NCI-H345 treated with DMSO at 0.1 percent for 48 hours (cell line): ENCODE measurements at regions not wholly inside any gene's neighbourhood (a gene's known extent, or its start where the extent isn't known, plus 50 kb on each side); places are given as distances from the start of the nearest gene placed in this dataset.

ENCODE experiments used
- DNase-seq: peaks from one replicate; lab custom pipeline; 2025; ENCODE audit not compliant: unreplicated experiment; lab: John Stamatoyannopoulos, UW

DNA sequence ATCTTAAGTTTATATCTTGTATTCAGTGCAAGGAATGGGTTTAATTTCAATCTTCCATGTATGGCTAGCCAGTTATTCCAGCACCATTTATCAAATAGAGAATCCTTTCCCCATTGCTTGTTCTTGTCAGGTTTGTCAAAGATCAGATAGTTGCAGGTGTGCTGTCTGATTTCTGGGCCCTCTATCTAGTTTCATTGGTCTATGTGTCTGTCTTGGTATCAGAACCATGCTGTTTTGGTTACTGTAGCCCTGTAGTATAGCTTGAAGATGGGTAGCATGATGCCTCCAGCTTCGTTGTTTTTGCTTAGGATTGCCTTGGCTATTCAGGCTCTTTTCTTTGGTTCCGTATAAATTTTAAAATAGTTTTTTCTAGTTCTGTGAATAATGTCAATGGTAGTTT, 200.0 kb downstream of the MANEA start:
- DNase-seq, result no peak

DNA sequence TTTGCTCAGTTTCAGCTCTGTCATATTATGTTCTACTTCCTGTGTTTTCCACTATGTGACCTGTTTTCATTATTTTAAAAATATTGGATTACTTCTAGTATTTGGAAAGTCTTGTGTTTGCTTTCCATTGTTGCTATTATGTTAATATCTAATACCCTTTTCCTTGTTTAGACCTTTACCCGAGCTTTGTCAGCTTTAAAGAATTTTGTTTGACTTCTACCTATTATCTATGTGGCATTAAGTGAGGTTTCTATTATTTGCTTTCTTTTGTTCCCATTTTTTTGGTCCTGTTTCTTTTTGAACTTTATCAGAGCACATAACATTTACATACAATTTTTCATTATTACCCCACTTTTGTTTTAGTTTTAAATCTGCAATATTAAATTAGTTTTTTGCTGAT, 202.7 kb downstream of the MANEA start:
- no peak for DNase-seq

DNA sequence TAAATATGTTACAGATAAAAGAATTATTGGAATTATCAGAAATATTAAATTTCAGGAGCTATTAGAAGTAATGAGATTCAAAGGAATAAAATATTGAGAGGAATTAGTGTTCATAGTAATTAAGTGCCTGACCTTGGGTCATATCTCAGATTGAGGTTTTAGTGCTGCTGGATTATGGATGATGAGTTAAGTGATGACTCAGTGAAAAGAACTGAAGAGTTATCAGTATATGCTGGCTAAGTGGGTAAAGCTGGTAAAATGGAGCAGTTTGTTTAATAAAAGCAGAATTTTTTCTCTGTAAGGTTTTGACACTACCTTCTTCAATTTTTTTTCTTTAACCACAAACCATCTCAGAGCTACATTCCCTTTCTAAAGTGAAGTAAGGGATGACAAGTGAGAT, 206.7 kb downstream of the MANEA start:
- DNase-seq, result no peak

DNA sequence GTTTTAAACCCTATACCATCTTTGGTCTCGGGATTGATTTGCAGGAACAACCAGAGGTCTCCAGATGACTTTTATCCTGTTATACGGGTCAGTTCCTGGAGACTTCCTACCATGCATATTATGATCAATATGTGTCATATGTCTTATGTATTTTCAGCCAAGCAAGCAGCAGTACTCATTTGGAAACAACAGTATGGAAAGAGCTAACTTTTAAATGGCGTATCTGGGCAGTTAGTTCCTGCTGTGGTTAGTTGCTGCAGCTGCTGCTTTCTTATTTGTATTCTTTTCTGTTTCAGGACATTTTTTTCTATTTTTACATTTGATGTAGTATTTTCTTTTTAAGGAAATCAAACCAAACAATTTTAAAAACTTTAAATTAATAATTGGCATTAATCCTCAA, 207.5 kb downstream of the MANEA start:
- no peak for DNase-seq

DNA sequence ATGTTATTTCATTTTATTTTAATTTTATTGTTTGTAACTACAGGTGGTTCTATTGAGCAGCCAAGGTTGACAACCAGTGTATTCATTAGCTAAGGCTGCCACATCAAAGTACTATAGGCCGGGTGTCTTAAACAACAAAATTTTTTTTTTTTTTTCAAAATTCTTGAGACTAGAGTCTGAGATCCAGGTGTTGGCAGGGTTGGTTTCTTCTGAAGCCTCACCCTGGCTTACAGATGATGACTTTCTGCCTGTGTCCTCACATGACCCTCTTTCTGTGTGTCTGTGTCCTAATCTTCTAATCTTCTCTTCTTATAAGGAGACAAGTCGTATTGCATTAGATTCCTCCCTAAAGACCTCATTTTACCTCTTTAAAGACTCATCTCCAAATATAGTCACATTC, 208.4 kb downstream of the MANEA start:
- DNase-seq, result no peak

DNA sequence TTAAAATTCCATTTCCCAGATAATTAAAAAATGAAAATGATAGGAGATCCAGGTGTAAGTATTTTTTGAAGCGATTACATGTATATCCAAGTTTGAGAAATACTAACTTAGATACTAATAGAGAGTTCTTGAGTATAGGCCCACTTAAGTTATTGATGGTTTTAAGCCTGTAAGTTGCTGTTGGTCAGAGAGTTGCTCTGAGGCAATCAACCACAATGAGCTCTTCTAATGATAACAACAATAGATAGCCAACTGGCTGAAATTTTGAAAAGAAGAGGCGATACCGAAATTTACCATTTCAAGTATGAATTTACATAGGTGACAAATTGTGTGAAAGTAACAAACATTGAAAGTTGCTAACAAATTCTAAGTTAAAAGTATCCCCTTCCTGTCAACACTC, 209.5 kb downstream of the MANEA start:
- no peak for DNase-seq

DNA sequence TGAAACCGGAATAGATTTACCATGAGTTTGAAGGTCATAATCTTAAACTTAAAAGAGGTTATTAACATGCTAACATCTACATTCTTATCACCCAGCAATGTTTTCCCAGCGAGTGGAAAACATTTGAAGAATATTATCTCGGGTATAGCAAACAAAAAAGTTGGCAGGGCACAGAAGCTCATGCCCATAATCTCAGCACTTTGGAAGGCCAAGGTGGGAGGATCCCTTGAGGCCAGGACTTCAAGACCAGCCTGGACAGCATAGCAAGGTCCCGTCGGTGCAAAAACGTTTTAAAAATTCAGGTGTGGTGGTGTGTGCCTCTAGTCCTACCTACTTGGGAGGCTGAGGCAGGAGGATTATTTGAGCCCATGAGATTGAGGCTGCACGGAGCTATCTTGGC, 213.5 kb downstream of the MANEA start:
- no peak for DNase-seq

DNA sequence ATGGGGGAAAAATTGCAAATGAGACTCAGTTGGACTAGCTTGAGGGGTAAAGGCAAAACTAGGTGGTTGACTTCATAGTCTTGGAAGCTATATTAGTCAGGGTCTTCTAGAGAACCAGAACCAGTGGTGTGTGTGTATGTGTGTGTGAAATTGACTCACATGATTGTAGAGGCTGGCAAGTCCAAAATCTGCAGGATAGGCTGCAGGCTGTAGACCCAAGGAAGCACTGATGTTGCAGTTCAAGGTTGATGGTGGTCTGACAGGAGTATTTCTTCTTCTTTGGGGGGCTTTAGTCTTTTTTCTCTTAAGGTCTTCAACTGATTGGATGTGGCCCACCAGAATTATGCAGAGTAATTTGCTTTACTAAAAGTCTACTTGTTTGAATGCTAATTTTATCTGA, 217.4 kb downstream of the MANEA start:
- no peak for DNase-seq

DNA sequence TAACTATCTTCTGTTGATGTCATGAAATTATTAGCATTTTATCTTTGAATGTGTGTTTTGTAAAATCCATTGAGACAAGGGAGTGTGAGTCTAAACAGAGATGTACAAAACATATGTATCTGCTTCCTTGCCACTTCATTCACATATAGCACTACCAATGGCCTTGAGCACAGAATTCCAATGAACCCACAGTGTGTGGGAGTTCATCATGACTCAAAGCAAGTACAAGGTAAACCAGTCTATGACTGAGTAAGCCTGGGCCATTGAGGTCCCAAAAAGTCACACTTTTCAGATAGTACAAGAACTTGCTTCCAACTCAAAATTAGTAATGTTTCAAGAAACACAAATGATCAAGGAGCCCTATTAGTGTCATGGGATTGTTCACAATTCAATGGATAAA, 218.6 kb downstream of the MANEA start:
- DNase-seq, result no peak

DNA sequence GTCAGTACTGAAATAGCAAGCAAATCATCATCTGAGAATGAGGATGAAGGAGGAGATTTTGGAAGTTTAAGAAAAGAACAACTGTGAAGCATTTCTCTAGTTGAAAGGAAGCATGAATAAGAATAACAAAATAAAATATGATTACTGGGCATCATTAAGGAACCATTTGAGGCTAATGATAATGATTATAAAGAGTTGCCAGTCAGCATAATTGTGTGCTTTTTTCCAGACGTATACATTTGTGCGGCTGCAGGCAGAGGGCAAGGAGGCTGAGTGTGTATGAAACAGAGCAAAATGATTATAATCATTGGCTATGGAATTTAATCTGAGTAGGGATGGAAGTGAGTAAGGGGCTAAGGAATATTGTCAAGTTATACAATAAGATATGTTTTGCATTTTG, 218.7 kb upstream of the FUT9 start:
- no peak for DNase-seq

DNA sequence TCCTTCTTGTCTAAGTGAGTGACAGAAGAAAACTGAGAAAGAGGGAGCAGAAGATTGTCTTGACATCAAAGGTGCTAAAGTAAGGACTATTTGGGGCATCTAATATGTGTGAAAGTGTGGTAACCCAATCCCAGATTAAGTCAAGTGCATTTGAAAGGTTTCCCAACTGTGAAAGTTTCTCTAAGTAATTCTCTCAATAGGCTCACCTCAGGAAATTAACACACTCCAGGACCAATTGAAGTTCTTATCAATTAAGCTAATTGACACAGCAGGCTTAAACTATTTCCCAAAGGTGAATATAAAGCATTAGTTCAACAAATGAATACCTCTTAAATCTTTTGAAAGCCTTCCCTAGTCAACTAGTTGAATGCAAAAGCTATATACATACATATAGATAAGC, 212.8 kb upstream of the FUT9 start:
- DNase-seq, result no peak

DNA sequence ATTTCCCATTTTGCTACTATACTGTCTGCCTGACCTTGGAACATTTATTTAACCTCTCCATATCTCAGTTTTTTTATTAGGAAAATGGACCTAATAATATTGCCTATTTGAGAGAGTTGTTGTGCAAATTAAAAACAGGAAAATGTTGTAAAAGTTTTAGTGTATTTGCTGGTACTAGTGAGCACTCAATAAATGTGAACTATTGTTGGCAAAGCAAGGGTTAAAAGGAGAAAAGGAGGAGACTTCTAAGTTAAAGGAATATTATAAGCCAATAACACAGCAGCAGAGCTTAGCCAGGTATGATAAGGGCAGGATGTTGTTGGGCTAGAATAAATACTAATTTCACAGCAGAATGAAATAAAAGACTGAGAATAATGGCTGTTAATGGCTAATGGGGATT, 211.9 kb upstream of the FUT9 start:
- no peak for DNase-seq

DNA sequence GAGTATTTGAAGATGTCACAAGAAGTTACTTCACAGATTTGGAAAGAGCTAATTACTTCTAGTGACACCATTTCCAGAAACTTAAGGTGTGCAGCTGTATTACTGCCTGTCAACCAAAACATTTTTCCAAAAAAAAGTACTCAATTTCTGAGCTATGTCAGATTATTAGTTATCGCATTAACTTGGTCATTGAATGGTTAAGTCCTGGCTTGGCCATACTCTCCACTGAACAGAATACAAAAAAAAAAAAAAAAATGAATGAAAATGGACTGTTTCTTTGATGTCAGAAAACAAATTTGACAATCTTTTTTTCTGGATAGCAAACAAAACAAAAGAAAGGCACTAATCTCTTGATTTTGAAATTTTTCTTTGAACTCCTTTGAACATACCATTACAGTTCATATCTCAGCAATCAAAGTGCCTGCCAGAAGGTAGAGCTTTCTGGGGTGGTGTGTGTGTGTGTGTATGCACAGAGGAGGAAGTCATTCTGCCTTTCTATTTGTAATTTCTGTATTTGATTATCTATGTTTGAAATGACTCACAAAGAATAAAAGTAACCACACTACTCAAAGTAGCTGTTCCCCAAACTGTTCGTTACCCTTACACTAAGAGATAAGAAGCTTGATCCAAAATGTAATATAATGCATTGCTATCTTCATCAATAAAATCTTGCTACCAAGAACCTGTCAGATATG, 210.8 kb upstream of the FUT9 start:
- no peak for DNase-seq

DNA sequence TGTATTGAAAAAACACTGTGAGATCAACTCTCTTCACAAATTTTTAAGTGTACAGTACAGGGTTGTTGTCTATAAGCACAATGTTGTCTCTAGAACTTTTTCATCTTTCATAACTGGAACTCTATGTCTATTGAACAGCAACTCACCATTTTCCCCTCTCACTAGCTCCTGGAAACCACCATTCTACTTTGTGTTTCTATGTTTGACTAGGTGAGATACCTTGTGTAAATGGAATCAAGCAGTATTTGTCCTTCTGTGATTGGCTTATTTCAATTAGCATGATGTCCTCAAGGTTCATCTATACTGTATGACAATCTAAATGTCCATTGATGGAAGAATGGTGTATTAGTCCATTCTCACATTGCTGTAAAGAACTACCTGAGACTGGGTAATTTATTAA, 210.1 kb upstream of the FUT9 start:
- DNase-seq, result no peak

DNA sequence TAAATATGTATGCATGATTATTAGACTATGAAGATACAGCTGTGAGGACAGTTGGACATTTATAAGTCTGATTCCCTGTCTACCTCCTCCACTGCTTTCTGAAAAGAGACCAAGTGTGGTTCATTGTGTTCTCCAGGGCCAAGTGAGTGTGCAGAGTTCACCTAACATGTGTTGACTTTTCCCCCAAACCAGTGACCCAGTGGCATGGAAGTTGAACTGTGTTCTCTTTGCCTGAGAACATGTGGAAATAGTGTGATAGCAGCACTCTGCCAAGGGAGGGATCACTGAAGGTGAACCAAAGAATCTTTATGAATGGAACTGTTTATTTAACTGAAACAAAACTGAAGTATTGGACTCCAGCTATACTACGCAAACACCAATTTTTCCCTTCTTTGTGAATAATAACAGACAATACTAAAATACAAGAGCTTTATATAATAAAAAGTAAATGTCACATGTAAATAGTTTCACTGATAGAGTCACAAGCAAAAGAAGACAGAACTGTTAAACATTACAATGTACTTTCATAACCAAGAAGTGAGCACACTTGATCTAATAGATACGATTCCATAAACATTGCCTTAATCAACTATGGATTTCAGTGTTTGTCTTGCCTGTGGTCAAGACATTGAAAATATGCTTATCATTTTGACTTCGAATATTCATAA, 200.3 kb upstream of the FUT9 start:
- no peak for DNase-seq

DNA sequence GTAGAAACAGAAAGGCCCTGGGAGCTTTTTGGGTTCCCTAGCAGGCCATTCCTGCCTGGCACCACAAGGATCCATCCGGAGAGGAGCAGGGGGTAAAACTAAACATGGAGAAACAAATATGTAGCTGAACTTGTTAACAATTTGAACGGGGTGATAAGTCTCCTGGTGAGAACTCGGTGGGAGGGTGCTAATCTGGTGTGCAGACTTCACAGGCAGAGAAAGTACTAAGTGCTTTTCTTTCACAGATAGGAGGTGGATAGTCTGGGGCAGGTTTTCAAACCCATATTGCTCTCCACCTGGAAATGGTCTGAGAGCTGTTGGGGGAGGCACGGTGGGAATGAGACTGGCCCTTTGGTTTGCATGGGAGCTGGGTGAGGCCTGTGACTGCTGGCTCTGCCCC, 196.3 kb upstream of the FUT9 start:
- no peak for DNase-seq

DNA sequence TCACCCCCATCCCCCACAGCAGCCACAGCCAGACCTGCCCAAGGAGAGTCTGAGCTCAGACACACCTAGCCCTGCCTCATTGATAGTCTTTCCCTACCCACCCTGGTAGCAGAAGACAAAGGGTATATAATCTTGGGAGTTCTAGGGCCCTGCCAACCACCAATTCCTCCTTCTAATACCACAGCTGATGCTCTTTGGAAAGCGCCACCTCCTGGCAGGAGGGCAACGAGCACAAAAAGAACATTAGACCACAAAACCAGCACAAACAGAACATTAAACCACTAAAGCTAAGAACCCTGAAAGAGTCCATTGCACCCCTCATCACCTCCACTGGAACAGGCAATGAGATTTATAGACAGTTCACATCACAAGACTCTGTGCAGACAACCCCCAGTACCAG, 195.8 kb upstream of the FUT9 start:
- no peak for DNase-seq

DNA sequence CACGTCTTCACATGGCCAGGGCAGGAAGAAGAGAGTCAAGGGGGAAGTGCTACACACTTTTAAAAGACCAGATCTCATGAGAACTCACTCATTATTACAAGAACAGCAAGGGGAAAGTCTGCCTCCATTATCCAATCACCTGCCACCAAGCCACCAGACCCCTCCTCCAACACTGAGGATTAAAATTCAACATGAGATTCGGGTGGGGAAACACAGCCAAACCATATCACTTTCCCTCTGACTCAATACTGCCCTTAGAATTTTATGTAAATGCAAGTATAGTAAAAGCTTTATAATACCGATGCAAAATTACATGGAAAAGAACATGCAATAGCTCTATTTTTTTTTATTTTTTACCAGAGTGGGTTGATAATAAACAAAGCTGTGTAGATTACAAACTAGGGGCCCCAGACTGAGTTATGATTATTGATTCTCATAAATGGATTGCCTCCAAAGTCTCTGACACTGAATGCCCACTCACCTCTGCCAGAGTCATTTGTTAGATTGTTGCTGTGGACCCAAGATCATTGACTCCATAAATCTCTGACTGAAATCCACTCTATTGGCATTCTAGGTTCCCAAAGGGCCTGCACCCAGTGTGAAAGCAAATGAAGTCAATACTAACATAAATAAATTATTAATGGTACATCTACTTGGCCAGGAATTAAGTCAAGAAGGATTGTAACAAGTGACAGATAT, 184.8 kb upstream of the FUT9 start:
- no peak for DNase-seq

DNA sequence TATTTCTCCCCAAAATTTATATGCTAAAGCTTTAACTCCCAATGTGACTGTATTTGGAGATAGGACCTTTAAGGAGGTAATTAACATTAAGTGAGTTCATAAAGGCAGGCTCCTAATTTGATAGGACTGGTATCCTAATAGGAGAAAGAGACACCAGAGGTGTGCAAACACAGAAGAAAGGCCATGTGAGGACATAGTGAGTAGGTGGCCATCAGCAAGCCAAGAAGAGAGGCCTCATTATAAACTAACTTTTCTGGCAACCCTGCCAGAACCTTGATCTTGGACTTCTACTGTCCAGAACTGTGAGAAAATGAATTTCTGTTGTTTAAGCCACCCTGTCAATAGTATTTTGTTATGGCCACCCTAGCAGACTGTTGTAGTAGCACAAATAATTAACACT, 177.9 kb upstream of the FUT9 start:
- DNase-seq, result no peak

DNA sequence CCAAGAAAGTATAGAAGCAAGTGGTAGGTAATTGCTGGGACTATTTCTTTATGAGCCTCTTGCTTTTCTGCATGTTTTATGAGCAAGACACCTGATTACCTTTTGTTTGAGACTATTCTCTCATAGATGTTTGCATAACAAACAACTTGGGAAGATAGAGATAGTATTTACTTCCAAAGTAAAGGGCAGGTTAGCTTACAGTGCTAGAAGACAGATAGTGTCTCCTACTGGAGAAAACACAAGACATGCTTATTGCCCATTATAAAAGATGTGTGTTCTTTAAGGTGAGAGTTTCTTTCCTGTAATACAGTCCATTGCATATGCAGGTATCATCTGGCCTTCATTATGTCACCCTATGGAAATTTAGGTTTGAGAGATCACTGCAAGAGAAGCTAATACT, 174.2 kb upstream of the FUT9 start:
- no peak for DNase-seq

DNA sequence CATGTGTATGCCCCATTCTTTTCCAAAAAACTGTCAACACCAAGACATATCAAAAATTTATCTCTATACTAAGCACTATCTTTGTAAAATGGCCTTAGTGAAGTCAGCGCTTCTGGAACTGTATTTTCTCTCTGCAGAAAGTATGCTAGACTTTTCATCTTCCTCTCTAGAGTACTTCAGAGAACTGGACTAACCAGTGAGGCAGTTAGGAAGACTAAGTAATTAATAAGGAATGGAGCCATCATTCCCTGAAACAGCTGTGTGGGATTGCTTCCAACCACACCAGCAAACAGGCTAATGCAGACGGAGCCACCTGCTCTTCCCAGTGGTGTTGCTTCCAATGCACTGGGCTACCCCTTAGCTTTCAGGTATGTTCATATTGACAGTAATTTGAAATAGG, 169.1 kb upstream of the FUT9 start:
- no peak for DNase-seq

DNA sequence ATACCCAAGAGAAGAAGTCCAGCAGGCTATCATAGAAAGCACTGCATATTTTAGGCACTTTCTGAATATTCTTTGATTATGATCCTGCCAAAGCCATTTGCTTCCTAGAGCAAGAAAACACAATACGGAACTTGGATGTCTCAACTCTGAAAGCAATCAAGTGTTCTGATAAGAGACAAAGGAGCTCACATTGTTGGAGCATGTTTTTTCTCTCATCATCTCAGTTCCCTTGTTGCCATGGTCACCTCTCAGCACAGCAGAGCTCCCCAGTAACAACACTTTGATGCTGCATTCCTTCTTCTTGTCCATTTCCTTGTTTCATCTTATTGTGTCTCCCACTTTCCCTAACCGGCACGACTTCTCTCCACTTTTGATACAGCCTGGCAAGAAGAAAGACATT, 168.7 kb upstream of the FUT9 start:
- no peak for DNase-seq

DNA sequence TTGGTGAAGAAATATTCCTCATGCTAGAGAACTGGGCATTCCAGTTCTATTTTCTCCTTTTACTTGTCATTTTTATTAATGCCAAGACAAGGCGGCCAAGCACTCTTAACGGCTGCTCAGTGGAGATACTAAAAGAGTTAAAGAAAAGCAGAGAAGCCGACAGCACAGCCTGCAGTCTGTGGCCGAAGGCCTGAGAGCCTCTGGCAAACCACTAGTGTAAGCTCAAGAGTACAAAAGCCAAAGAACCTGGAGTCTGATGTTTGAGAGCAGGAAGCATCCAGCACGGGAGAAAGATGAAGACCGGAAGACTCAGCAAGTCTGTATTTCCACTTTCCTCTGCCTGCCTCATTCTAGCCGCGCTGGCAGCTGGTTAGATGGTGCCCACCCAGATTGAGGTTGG, 167.1 kb upstream of the FUT9 start:
- DNase-seq, result no peak
